ENCODE measurements at regions not wholly inside any gene's neighbourhood (a gene's known extent, or its start where the extent isn't known, plus 50 kb on each side); places are given as distances from the start of the nearest gene placed in this dataset.

GRCh38 chr3:30302027-30302426 lies 304.4 kb upstream of the TGFBR2 start:
- Histone ChIP-seq H3K27me3 (replicated peaks) (no peaks in the 10 kb centered on the region), H3K4me3 (ENCODE audit: low read depth, low read length) (no peak overlapping the region), H3K27ac (no peak overlapping the region), H3K36me3 (replicated peaks) (no peaks in the 10 kb centered on the region)
- TF ChIP-seq CTCF (IDR thresholded peaks at IDR 0.05; ENCODE audit: low read depth, low read length, missing control alignments): no peak
- no peak for DNase-seq
- in situ Hi-C loops (cut with HindIII; ENCODE audit: low pct_ligation_motif_present, low sequenced_read_pairs): no loop called here

GRCh38 chr3:30303770-30304169 lies 302.6 kb upstream of the TGFBR2 start:
- Histone ChIP-seq H3K4me3 (ENCODE audit: low read depth, low read length) (no peak overlapping the region), H3K27ac (no peak overlapping the region), H3K27me3 (replicated peaks) (no peaks in the 10 kb centered on the region), H3K36me3 (replicated peaks) (no peaks in the 10 kb centered on the region)
- in situ Hi-C loops (cut with HindIII; ENCODE audit: low pct_ligation_motif_present, low sequenced_read_pairs): no loop called here
- no peak for TF ChIP-seq CTCF (IDR thresholded peaks at IDR 0.05; ENCODE audit: low read depth, low read length, missing control alignments)
- DNase-seq: no peak

- no peaks in the 10 kb centered on the region for H3K36me3 ChIP-seq (replicated peaks)
- no peak overlapping the region for H3K4me3 ChIP-seq (ENCODE audit: low read depth, low read length)
- DNase-seq: no peak
- no peaks in the 10 kb centered on the region for H3K27me3 ChIP-seq (replicated peaks)
- no peak overlapping the region for H3K27ac ChIP-seq
- no peak for TF ChIP-seq CTCF (IDR thresholded peaks at IDR 0.05; ENCODE audit: low read depth, low read length, missing control alignments)
- in situ Hi-C loops (cut with HindIII; ENCODE audit: low pct_ligation_motif_present, low sequenced_read_pairs): no loop called here
Observed at GRCh38 chr3:30305021-30305420, 301.4 kb upstream of the TGFBR2 start.

GRCh38 chr3:30306896-30307295 lies 299.5 kb upstream of the TGFBR2 start:
- TF ChIP-seq CTCF (IDR thresholded peaks at IDR 0.05; ENCODE audit: low read depth, low read length, missing control alignments): no peak

GRCh38 chr3:30307372-30307950 lies 298.9 kb upstream of the TGFBR2 start:
- no peak overlapping the region for H3K4me3 ChIP-seq (ENCODE audit: low read depth, low read length)
- DNase-seq: no peak
- in situ Hi-C loops (cut with HindIII; ENCODE audit: low pct_ligation_motif_present, low sequenced_read_pairs): no loop called here
- H3K36me3 ChIP-seq (replicated peaks): no peaks in the 10 kb centered on the region
- no peaks in the 10 kb centered on the region for H3K27me3 ChIP-seq (replicated peaks)
- H3K27ac ChIP-seq: no peak overlapping the region
- TF ChIP-seq CTCF (IDR thresholded peaks at IDR 0.05; ENCODE audit: low read depth, low read length, missing control alignments): no peak

More at GRCh38 chr3:30306896-30307295, 299.5 kb upstream of the TGFBR2 start:
- no peak overlapping the region for H3K27ac ChIP-seq
- in situ Hi-C loops (cut with HindIII; ENCODE audit: low pct_ligation_motif_present, low sequenced_read_pairs): no loop called here
- H3K27me3 ChIP-seq (replicated peaks): no peaks in the 10 kb centered on the region
- no peak overlapping the region for H3K4me3 ChIP-seq (ENCODE audit: low read depth, low read length)
- no peak for DNase-seq
- H3K36me3 ChIP-seq (replicated peaks): no peaks in the 10 kb centered on the region

DNA sequence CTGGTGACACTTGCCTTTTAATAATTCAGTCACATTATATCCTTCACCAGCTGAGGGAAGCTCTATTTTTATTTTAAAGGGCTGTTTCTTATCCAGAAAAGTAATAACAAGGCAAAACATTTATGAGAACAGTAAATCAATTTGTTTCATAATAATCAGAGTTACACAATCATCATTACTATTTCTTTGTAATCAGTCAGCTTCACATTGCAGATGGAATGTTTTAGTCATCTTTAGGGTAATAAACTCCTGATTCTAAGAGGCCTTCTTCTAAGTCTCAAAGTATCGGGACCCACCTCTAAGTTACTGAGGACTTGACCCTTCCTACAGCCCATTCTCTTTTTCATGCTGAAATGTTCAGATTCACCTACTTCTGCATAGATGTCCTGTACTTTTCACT lies 298.3 kb upstream of the TGFBR2 start:
- in situ Hi-C loops (cut with HindIII; ENCODE audit: low pct_ligation_motif_present, low sequenced_read_pairs): no loop called here
- Histone ChIP-seq H3K36me3 (replicated peaks) (no peaks in the 10 kb centered on the region), H3K27me3 (replicated peaks) (no peaks in the 10 kb centered on the region), H3K4me3 (ENCODE audit: low read depth, low read length) (no peak overlapping the region), H3K27ac (no peak overlapping the region)
- DNase-seq: no peak
- TF ChIP-seq CTCF (IDR thresholded peaks at IDR 0.05; ENCODE audit: low read depth, low read length, missing control alignments): no peak
